ENCODE measurements at regions not wholly inside any gene's neighbourhood (a gene's known extent, or its start where the extent isn't known, plus 50 kb on each side); places are given as distances from the start of the nearest gene placed in this dataset.

- H3K36me3 ChIP-seq (ENCODE audit: control insufficient read depth in 2 of 2, insufficient read depth in 1 of 2, low read length in 2 of 2), result no peaks in the 10 kb centered on the region
- no peak overlapping the region for H3K4me3 ChIP-seq (ENCODE audit: low read depth, low read length)
- no peaks in the 10 kb centered on the region for H3K9me3 ChIP-seq (ENCODE audit: control insufficient read depth, insufficient read depth, low read depth, low read length)
- no peaks in the 10 kb centered on the region for H3K4me1 ChIP-seq (ENCODE audit: control insufficient read depth, insufficient read depth, low read length)
- ChIA-PET POLR2A (no interaction called here), CTCF (interaction anchor here (0.7 kb wide), 1 partner anchor 352 kb away, joined by 4 read pairs; no protein-coding TSS in a partner anchor)
- H3K27ac ChIP-seq (ENCODE audit: extremely low read depth, low read depth, low read length), result no peak overlapping the region
- TF ChIP-seq ZNF114 (tag by site-specific recombination; IDR thresholded peaks at IDR 0.05) (no peak), ZNF747 (tag by site-specific recombination; IDR thresholded peaks at IDR 0.05) (no peak), ZBTB48 (tag by site-specific recombination; IDR thresholded peaks at IDR 0.05) (no peak), ZNF202 (tag by site-specific recombination; IDR thresholded peaks at IDR 0.05; ENCODE audit: borderline replicate concordance) (no peak), GFI1B (tag by site-specific recombination; IDR thresholded peaks at IDR 0.05) (no peak), RBAK (tag by site-specific recombination; IDR thresholded peaks at IDR 0.05) (no peak), ZNF302 (tag by site-specific recombination; IDR thresholded peaks at IDR 0.05; ENCODE audit: low read depth) (no peak), ZFHX2 (tag by site-specific recombination; conservative IDR thresholded peaks at IDR 0.05) (no peak), ZSCAN16 (tag by site-specific recombination; IDR thresholded peaks at IDR 0.05) (no peak), YY1 (tag by site-specific recombination; IDR thresholded peaks at IDR 0.05) (no peak), ZNF518A (tag by site-specific recombination; conservative IDR thresholded peaks at IDR 0.05; ENCODE audit: low read depth) (no peak), ZSCAN5A (tag by site-specific recombination; IDR thresholded peaks at IDR 0.05) (no peak)
These were observed 1724.3 kb upstream of the C9orf72 start for GRCh38 chr9:29297592-29297991.

GRCh38 chr9:29311221-29311620 is 1737.9 kb upstream of the C9orf72 start:
- Histone ChIP-seq H3K9me3 (ENCODE audit: control insufficient read depth, insufficient read depth, low read depth, low read length) (no peaks in the 10 kb centered on the region), H3K27ac (ENCODE audit: extremely low read depth, low read depth, low read length) (no peak overlapping the region), H3K4me3 (ENCODE audit: low read depth, low read length) (no peak overlapping the region), H3K4me1 (ENCODE audit: control insufficient read depth, insufficient read depth, low read length) (no peaks in the 10 kb centered on the region), H3K36me3 (ENCODE audit: control insufficient read depth in 2 of 2, insufficient read depth in 1 of 2, low read length in 2 of 2) (no peaks in the 10 kb centered on the region)
- ChIA-PET POLR2A (no interaction called here), CTCF (no interaction called here)
- no peak for TF ChIP-seq ZNF133 (tag by site-specific recombination; IDR thresholded peaks at IDR 0.05)

- H3K9me3 ChIP-seq (ENCODE audit: control insufficient read depth, insufficient read depth, low read depth, low read length), result no peaks in the 10 kb centered on the region
- POLR2A ChIA-PET, result no interaction called here
- H3K4me3 ChIP-seq (ENCODE audit: low read depth, low read length), result no peak overlapping the region
- no peaks in the 10 kb centered on the region for H3K36me3 ChIP-seq (ENCODE audit: control insufficient read depth in 2 of 2, insufficient read depth in 1 of 2, low read length in 2 of 2)
- CTCF ChIA-PET, result no interaction called here
- no peak overlapping the region for H3K27ac ChIP-seq (ENCODE audit: extremely low read depth, low read depth, low read length)
- no peaks in the 10 kb centered on the region for H3K4me1 ChIP-seq (ENCODE audit: control insufficient read depth, insufficient read depth, low read length)
- TF ChIP-seq ZNF600 (tag by site-specific recombination; IDR thresholded peaks at IDR 0.05) (no peak), ZNF37A (tag by site-specific recombination; IDR thresholded peaks at IDR 0.05) (no peak), ZNF654 (tag by site-specific recombination; IDR thresholded peaks at IDR 0.05; ENCODE audit: low read depth) (peak; percentile 7; the same call in 1 of the 2 replicates), ZBTB11 (tag by site-specific recombination; conservative IDR thresholded peaks at IDR 0.05; ENCODE audit: low read depth) (peak; percentile 42; the same call in 1 of the 2 replicates), ZNF843 (tag by site-specific recombination; IDR thresholded peaks at IDR 0.05) (no peak), TCF7L2 (IDR thresholded peaks at IDR 0.05; ENCODE audit: borderline replicate concordance, low read depth, low read length) (no peak), KLF10 (tag by site-specific recombination; IDR thresholded peaks at IDR 0.05) (no peak)
These were observed 1739.0 kb upstream of the C9orf72 start for GRCh38 chr9:29312327-29312726.

All from HEK293 (cell line).